DND-41 (cell line): ENCODE measurements at regions not wholly inside any gene's neighbourhood (a gene's known extent, or its start where the extent isn't known, plus 50 kb on each side); places are given as distances from the start of the nearest gene placed in this dataset.

Experiments used
- ATAC-seq: fragments of 200-7000 bp; cut with Tn5 transposase; 3 replicates; pipeline ENCODE4 v1.9.1; 2021; ENCODE audit warnings: low read depth; ENCODE audit not compliant: insufficient read depth
- DNase-seq: peaks from one replicate; pipeline ENCODE4 v3.0.0-alpha.2; 2020
- H2AFZ ChIP-seq: 2 replicates; pipeline ENCODE4 v1.6.0; 2012; ENCODE audit warnings: low read depth, low read length
- H3K27ac ChIP-seq: 2 replicates; pipeline ENCODE4 v1.5.1; 2012; ENCODE audit warnings: low read length, inconsistent platforms
- H3K27me3 ChIP-seq: fragments of 200-600 bp; sonication (generic); 2 replicates; pipeline ENCODE4 v1.6.0; 2012; ENCODE audit warnings: low read length, mild to moderate bottlenecking, inconsistent platforms; ENCODE audit not compliant: insufficient read depth, poor library complexity
- H3K36me3 ChIP-seq: 2 replicates; pipeline ENCODE4 v1.5.1; 2012; ENCODE audit warnings: low read length, inconsistent platforms; ENCODE audit not compliant: insufficient read depth
- H3K4me1 ChIP-seq: 2 replicates; pipeline ENCODE4 v1.5.1; 2012; ENCODE audit warnings: mild to moderate bottlenecking, low read length; ENCODE audit not compliant: insufficient read depth
- H3K4me2 ChIP-seq: 2 replicates; pipeline ENCODE4 v1.6.0; 2012; ENCODE audit warnings: mild to moderate bottlenecking, moderate library complexity, low read length, inconsistent platforms; ENCODE audit not compliant: insufficient read depth
- H3K4me3 ChIP-seq, 2 experiments: fragments of 200-600 bp in 1 of 2; shearing (Covaris generic) in 1 of 2; 2 replicates each; pipeline ENCODE4 v1.5.1; 2012 to 2016; ENCODE audit warnings: inconsistent platforms in 2 of 2, low read length in 2 of 2, mild to moderate bottlenecking in 2 of 2, low read depth in 1 of 2, moderate library complexity in 1 of 2
- H3K79me2 ChIP-seq: 2 replicates; pipeline ENCODE4 v1.6.0; 2012; ENCODE audit warnings: low read length, inconsistent platforms; ENCODE audit not compliant: insufficient read depth
- H3K9ac ChIP-seq: 2 replicates; pipeline ENCODE4 v1.6.0; 2012; ENCODE audit warnings: low read depth, mild to moderate bottlenecking, inconsistent platforms, low read length, moderate library complexity
- H3K9me3 ChIP-seq: 2 replicates; pipeline ENCODE4 v1.5.1; 2012; ENCODE audit warnings: low read length, moderate library complexity, mild to moderate bottlenecking, inconsistent platforms; ENCODE audit not compliant: insufficient read depth, severe bottlenecking
- H4K20me1 ChIP-seq: 2 replicates; pipeline ENCODE4 v1.6.0; 2012; ENCODE audit warnings: low read length; ENCODE audit not compliant: insufficient read depth
- CTCF ChIP-seq: IDR thresholded peaks from 2 replicates; pipeline ENCODE4 v1.5.1; 2012; ENCODE audit warnings: borderline replicate concordance, low read length, moderate library complexity, mild to moderate bottlenecking; ENCODE audit not compliant: poor library complexity, severe bottlenecking; ENCODE audit errors: extremely low read depth
- EZH2 ChIP-seq: IDR thresholded peaks from 3 replicates; pipeline ENCODE4 v1.6.1; 2012; ENCODE audit warnings: borderline replicate concordance, low read depth, mild to moderate bottlenecking, moderate library complexity, low read length, inconsistent platforms; ENCODE audit not compliant: severe bottlenecking

- Histone ChIP-seq H3K27me3 (peaks cover 3% of the 10 kb centered on the region), H3K9me3 (no peaks in the 10 kb centered on the region), H3K27ac (no peak overlapping the region), H3K79me2 (no peaks in the 10 kb centered on the region), H3K4me3 (no peak overlapping the region), H3K36me3 (no peaks in the 10 kb centered on the region), H3K9ac (no peak overlapping the region), H3K4me2 (no peak overlapping the region), H4K20me1 (no peaks in the 10 kb centered on the region), H2AFZ (no peak overlapping the region), H3K4me1 (no peaks in the 10 kb centered on the region)
- ATAC-seq (no peak), DNase-seq (no peak)
- TF ChIP-seq EZH2 (no peak), CTCF (no peak)
Observed at GRCh38 chr6:55953335-55953734, 77.9 kb upstream of the BMP5 start.

- Histone ChIP-seq H3K9ac (no peak overlapping the region), H3K79me2 (no peaks in the 10 kb centered on the region), H3K4me3 (no peak overlapping the region), H4K20me1 (no peaks in the 10 kb centered on the region), H3K9me3 (no peaks in the 10 kb centered on the region), H3K27ac (no peak overlapping the region), H3K4me1 (no peaks in the 10 kb centered on the region), H2AFZ (no peak overlapping the region), H3K4me2 (no peak overlapping the region), H3K36me3 (no peaks in the 10 kb centered on the region), H3K27me3 (no peaks in the 10 kb centered on the region)
- no peak for TF ChIP-seq CTCF
- TF ChIP-seq EZH2: no peak
- ATAC-seq (no peak), DNase-seq (no peak)
Observed at GRCh38 chr6:55950071-55950814, 74.9 kb upstream of the BMP5 start.

- Histone ChIP-seq H2AFZ (no peak overlapping the region), H3K9me3 (no peaks in the 10 kb centered on the region), H3K4me3 (no peak overlapping the region), H3K27me3 (no peaks in the 10 kb centered on the region), H3K36me3 (no peaks in the 10 kb centered on the region), H3K4me1 (no peaks in the 10 kb centered on the region), H3K9ac (no peak overlapping the region), H4K20me1 (no peaks in the 10 kb centered on the region), H3K79me2 (no peaks in the 10 kb centered on the region), H3K4me2 (no peak overlapping the region), H3K27ac (no peak overlapping the region)
- TF ChIP-seq CTCF (no peak), EZH2 (no peak)
- ATAC-seq (no peak), DNase-seq (no peak)
Observed at GRCh38 chr6:55943329-55943728, 67.9 kb upstream of the BMP5 start.

GRCh38 chr6:55941702-55942101, 66.3 kb upstream of the BMP5 start:
- ATAC-seq: no peak
- no peak overlapping the region for H3K9ac ChIP-seq

More at GRCh38 chr6:55941702-55942101, 66.3 kb upstream of the BMP5 start:
- no peak overlapping the region for H3K4me2 ChIP-seq
- DNase-seq: no peak
- no peaks in the 10 kb centered on the region for H3K27me3 ChIP-seq
- H3K4me1 ChIP-seq: no peaks in the 10 kb centered on the region
- no peaks in the 10 kb centered on the region for H3K9me3 ChIP-seq
- no peak overlapping the region for H2AFZ ChIP-seq
- no peak overlapping the region for H3K27ac ChIP-seq
- no peak for TF ChIP-seq EZH2
- TF ChIP-seq CTCF: no peak
- no peaks in the 10 kb centered on the region for H3K36me3 ChIP-seq
- no peak overlapping the region for H3K4me3 ChIP-seq
- no peaks in the 10 kb centered on the region for H4K20me1 ChIP-seq
- no peaks in the 10 kb centered on the region for H3K79me2 ChIP-seq
